ENCODE measurements at regions not wholly inside any gene's neighbourhood (a gene's known extent, or its start where the extent isn't known, plus 50 kb on each side); places are given as distances from the start of the nearest gene placed in this dataset.

GRCh38 chr20:47993035-47993755 lies 207.9 kb upstream of the SULF2 start:
- no peaks in the 10 kb centered on the region for H4K20me1 ChIP-seq (ENCODE audit: insufficient read depth, low read length, poor library complexity, severe bottlenecking)
- no peaks in the 10 kb centered on the region for H3K79me2 ChIP-seq (ENCODE audit: insufficient read depth, low read length)
- no peak overlapping the region for H3K9ac ChIP-seq (ENCODE audit: low read depth, low read length, poor library complexity, severe bottlenecking)
- TF ChIP-seq, protein P1, sequence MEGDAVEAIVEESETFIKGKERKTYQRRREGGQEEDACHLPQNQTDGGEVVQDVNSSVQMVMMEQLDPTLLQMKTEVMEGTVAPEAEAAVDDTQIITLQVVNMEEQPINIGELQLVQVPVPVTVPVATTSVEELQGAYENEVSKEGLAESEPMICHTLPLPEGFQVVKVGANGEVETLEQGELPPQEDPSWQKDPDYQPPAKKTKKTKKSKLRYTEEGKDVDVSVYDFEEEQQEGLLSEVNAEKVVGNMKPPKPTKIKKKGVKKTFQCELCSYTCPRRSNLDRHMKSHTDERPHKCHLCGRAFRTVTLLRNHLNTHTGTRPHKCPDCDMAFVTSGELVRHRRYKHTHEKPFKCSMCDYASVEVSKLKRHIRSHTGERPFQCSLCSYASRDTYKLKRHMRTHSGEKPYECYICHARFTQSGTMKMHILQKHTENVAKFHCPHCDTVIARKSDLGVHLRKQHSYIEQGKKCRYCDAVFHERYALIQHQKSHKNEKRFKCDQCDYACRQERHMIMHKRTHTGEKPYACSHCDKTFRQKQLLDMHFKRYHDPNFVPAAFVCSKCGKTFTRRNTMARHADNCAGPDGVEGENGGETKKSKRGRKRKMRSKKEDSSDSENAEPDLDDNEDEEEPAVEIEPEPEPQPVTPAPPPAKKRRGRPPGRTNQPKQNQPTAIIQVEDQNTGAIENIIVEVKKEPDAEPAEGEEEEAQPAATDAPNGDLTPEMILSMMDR (conservative IDR thresholded peaks at IDR 0.05; ENCODE audit: low read length) = no peak
- no peak for TF ChIP-seq EZH2phosphoT487 (IDR thresholded peaks at IDR 0.05; ENCODE audit: borderline replicate concordance)
- H3F3A ChIP-seq (ENCODE audit: low read depth) = no peaks in the 10 kb centered on the region
- H3K4me3 ChIP-seq (ENCODE audit: low read length, poor library complexity, severe bottlenecking) = no peak overlapping the region
- no peaks in the 10 kb centered on the region for H3K27me3 ChIP-seq (ENCODE audit: insufficient read depth, low read length, poor library complexity, severe bottlenecking)
- no peaks in the 10 kb centered on the region for H3K4me1 ChIP-seq (ENCODE audit: insufficient read depth, low read length, poor library complexity, severe bottlenecking)
- no peaks in the 10 kb centered on the region for H3K36me3 ChIP-seq (ENCODE audit: insufficient read depth, low read length)
- H2AFZ ChIP-seq (ENCODE audit: low read length) = no peak overlapping the region
- H3K9me2 ChIP-seq (replicated peaks; ENCODE audit: low read depth, low read length) = no peaks in the 10 kb centered on the region
- no peaks in the 10 kb centered on the region for H3K9me3 ChIP-seq (ENCODE audit: insufficient read depth, low read depth, low read length)
- no peak overlapping the region for H3K4me2 ChIP-seq (ENCODE audit: low read depth, low read length, poor library complexity, severe bottlenecking)

GRCh38 chr20:47991875-47992488 lies 206.7 kb upstream of the SULF2 start:
- H4K20me1 ChIP-seq (ENCODE audit: insufficient read depth, low read length, poor library complexity, severe bottlenecking) = no peaks in the 10 kb centered on the region
- H3K4me2 ChIP-seq (ENCODE audit: low read depth, low read length, poor library complexity, severe bottlenecking) = no peak overlapping the region
- no peaks in the 10 kb centered on the region for H3K4me1 ChIP-seq (ENCODE audit: insufficient read depth, low read length, poor library complexity, severe bottlenecking)
- no peaks in the 10 kb centered on the region for H3K36me3 ChIP-seq (ENCODE audit: insufficient read depth, low read length)
- no peaks in the 10 kb centered on the region for H3K27me3 ChIP-seq (ENCODE audit: insufficient read depth, low read length, poor library complexity, severe bottlenecking)
- no peaks in the 10 kb centered on the region for H3F3A ChIP-seq (ENCODE audit: low read depth)
- no peak overlapping the region for H2AFZ ChIP-seq (ENCODE audit: low read length)
- no peak overlapping the region for H3K9ac ChIP-seq (ENCODE audit: low read depth, low read length, poor library complexity, severe bottlenecking)
- no peaks in the 10 kb centered on the region for H3K9me3 ChIP-seq (ENCODE audit: insufficient read depth, low read depth, low read length)
- H3K4me3 ChIP-seq (ENCODE audit: low read length, poor library complexity, severe bottlenecking) = no peak overlapping the region
- no peaks in the 10 kb centered on the region for H3K9me2 ChIP-seq (replicated peaks; ENCODE audit: low read depth, low read length)
- no peaks in the 10 kb centered on the region for H3K79me2 ChIP-seq (ENCODE audit: insufficient read depth, low read length)
- TF ChIP-seq, protein P1 (conservative IDR thresholded peaks at IDR 0.05; ENCODE audit: low read length) = no peak
- TF ChIP-seq EZH2phosphoT487 (IDR thresholded peaks at IDR 0.05; ENCODE audit: borderline replicate concordance) = no peak

DNA sequence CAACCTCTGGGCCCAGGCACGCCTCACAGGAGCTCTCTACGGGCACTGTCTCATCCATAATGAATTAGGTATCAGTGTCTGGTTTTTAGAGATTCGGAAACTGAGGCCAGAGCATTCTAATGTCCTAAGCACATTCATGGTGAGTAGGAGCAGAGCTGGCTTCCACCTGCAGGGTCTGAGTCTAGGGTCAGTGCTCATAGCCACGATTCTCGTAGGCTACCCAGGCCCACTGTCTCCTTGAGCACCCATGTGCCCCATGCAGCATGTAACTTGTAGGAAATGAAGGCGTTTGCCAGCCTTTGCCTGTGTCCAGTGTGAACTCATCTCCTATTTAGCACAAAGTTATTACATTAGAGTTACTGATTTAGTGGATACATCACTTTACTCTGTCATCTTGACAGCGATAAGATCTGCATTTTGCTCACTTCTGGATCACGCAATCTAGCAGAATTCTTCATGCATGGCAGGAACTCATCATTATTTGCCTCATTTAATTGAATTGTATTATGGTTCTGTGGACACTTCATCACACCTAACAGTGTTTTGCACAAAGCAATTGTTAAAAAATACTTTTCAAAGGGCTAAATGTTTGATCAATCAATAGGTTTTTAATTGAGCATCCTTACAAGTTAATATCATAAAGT lies 205.3 kb upstream of the SULF2 start:
- H2AFZ ChIP-seq (ENCODE audit: low read length) = no peak overlapping the region
- H3F3A ChIP-seq (ENCODE audit: low read depth) = no peaks in the 10 kb centered on the region
- H3K9me2 ChIP-seq (replicated peaks; ENCODE audit: low read depth, low read length) = no peaks in the 10 kb centered on the region
- no peaks in the 10 kb centered on the region for H4K20me1 ChIP-seq (ENCODE audit: insufficient read depth, low read length, poor library complexity, severe bottlenecking)
- H3K9me3 ChIP-seq (ENCODE audit: insufficient read depth, low read depth, low read length) = no peaks in the 10 kb centered on the region
- H3K4me2 ChIP-seq (ENCODE audit: low read depth, low read length, poor library complexity, severe bottlenecking) = no peak overlapping the region
- TF ChIP-seq, protein P1 (conservative IDR thresholded peaks at IDR 0.05; ENCODE audit: low read length) = no peak
- no peak for TF ChIP-seq EZH2phosphoT487 (IDR thresholded peaks at IDR 0.05; ENCODE audit: borderline replicate concordance)
- no peaks in the 10 kb centered on the region for H3K79me2 ChIP-seq (ENCODE audit: insufficient read depth, low read length)
- H3K27me3 ChIP-seq (ENCODE audit: insufficient read depth, low read length, poor library complexity, severe bottlenecking) = no peaks in the 10 kb centered on the region
- no peak overlapping the region for H3K4me3 ChIP-seq (ENCODE audit: low read length, poor library complexity, severe bottlenecking)
- H3K36me3 ChIP-seq (ENCODE audit: insufficient read depth, low read length) = no peaks in the 10 kb centered on the region
- no peak overlapping the region for H3K9ac ChIP-seq (ENCODE audit: low read depth, low read length, poor library complexity, severe bottlenecking)
- H3K4me1 ChIP-seq (ENCODE audit: insufficient read depth, low read length, poor library complexity, severe bottlenecking) = no peaks in the 10 kb centered on the region
